GM12875 (cell line): ENCODE measurements at regions not wholly inside any gene's neighbourhood (a gene's known extent, or its start where the extent isn't known, plus 50 kb on each side); places are given as distances from the start of the nearest gene placed in this dataset.

Experiments
- H3K4me3 ChIP-seq: one replicate; pipeline ENCODE4 v1.5.1; 2011; ENCODE audit warnings: low read depth, low read length, control low read depth
- CTCF ChIP-seq: IDR thresholded peaks from 2 replicates; pipeline ENCODE4 v1.5.1; 2011; ENCODE audit warnings: low read depth, mild to moderate bottlenecking, control low read depth, inconsistent platforms, low read length, moderate library complexity, borderline replicate concordance; ENCODE audit not compliant: insufficient read depth

GRCh38 chr2:14352067-14352466 lies 280.4 kb upstream of the LRATD1 start:
- H3K4me3 ChIP-seq = no peak overlapping the region
- TF ChIP-seq CTCF = no peak

- no peak overlapping the region for H3K4me3 ChIP-seq
- TF ChIP-seq CTCF = no peak
Measured at GRCh38 chr2:14354231-14354630, 278.3 kb upstream of the LRATD1 start.

DNA sequence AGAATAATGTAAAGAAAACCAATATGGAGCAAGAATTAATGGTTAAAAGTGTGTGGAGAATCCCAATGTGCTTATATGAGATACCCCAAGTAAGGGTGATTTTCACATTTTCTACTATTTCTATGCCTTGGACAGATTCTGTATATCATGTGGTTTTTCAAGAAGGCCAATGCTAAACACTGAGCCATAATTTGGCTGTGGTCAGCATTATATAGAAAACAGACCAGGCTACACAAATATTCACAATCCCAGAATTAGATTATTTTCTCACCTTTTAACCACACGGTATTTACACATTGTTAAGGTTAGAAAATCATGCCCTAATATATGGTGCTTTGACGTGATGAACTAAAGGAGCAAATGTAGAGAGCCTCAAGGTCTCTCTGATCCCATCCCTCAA lies 277.4 kb upstream of the LRATD1 start:
- TF ChIP-seq CTCF = no peak
- H3K4me3 ChIP-seq = no peak overlapping the region

DNA sequence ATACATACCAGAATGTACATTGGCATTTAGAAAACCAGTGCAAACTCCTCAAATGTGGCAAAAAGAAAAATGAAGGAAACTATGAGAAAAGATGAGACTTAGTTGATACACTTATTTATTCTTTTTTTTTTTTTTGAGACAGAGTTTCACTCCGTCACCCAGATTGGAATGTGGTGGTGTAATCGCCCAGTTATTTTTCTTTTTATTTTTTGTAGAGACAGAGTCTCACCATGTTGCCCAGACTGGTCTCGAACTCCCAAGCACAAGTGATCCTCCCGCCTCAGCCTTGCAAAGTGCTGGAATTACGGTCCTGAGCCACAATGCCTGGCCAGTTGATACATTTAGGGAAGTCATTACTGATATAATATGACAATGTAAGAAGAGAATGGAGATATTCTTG lies 274.2 kb upstream of the LRATD1 start:
- no peak for TF ChIP-seq CTCF
- no peak overlapping the region for H3K4me3 ChIP-seq

DNA sequence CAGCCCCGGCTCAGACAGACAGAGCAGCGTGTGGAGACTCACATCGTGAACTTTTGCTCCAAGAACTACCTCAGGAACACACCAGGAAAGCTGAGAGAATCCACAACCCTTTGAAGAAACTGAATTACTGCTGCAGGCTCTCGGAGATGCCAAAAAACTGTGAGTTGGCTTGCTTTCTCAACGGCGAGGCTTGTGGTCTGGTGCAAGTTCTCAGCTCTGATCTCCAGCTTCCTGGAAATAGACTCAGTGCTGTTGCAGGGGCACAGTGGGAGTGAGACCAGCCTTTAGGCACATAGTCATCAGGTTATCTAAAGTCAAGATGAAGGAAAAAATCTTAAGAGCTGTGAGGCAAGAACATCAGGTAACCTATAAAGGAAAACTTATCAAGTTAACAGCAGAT lies 273.7 kb upstream of the LRATD1 start:
- TF ChIP-seq CTCF = no peak

DNA sequence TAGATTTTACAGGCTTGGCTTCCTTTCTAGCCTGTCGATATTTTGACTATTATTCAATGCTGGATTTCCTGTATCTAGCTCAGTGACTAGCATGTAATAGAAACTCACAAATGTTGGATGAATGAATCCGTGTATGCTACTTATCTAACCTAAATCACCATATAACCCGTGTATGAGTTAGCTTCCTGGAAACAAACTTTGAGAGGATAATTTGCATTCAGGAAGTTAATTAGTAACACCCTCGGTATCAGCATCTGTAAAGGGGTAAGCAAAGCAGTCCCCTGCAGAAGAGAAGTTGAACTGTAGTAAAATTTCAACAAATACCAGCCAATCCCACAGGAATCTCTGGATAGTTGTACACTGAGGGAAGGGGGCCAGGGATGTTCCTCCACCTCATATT lies 269.4 kb upstream of the LRATD1 start:
- H3K4me3 ChIP-seq = no peak overlapping the region
- TF ChIP-seq CTCF = no peak

More for the DNA sequence above, 273.7 kb upstream of the LRATD1 start:
- no peak overlapping the region for H3K4me3 ChIP-seq

DNA sequence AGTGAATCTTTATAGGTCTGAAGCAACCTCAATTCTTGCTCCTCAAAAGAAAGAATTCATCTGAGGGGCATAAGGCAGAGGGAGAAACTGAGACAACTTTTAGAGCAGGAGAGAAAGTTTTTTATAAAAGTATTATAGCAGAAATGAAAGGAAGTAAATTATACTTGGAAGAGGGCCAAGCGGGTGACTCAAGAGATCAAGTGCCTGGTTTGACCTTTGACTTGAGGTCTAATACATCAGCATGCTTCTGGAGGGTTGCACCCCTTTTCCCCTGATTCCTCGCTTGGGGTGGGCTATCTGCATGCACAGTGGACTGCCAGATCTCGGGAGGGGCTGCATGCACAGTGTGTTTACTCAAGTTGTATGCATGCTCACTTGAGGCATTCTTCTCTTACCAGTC lies 268.5 kb upstream of the LRATD1 start:
- no peak for TF ChIP-seq CTCF
- no peak overlapping the region for H3K4me3 ChIP-seq
